ENCODE measurements at regions not wholly inside any gene's neighbourhood (a gene's known extent, or its start where the extent isn't known, plus 50 kb on each side); places are given as distances from the start of the nearest gene placed in this dataset.

- Histone ChIP-seq H3K27ac (no peak overlapping the region), H3K27me3 (no peaks in the 10 kb centered on the region), H3K36me3 (no peaks in the 10 kb centered on the region), H3K9me3 (no peaks in the 10 kb centered on the region), H3K4me3 (no peak overlapping the region), H3K4me1 (peaks cover 0 to 13% (median 0%) of the 10 kb centered on the region in 3 donors)
- 61 to 100% methylated on average over 1 to 11 of the region's 17 CpGs for WGBS, 2 donors (ENCODE audit: low coverage in 1 of 2)
- no peak for TF ChIP-seq CTCF (IDR thresholded peaks at IDR 0.05)
- TF ChIP-seq POLR2A (IDR thresholded peaks at IDR 0.05): no peak
- TF ChIP-seq EP300 (IDR thresholded peaks at IDR 0.05): no peak
- TF ChIP-seq POLR2AphosphoS5 (IDR thresholded peaks at IDR 0.05): no peak
- ATAC-seq: no peak
These were observed 287.6 kb downstream of the MYCN start for GRCh38 chr2:16227811-16228462.

- no peak for ATAC-seq
- TF ChIP-seq POLR2A (IDR thresholded peaks at IDR 0.05): no peak
- no peak for TF ChIP-seq POLR2AphosphoS5 (IDR thresholded peaks at IDR 0.05)
- TF ChIP-seq CTCF (IDR thresholded peaks at IDR 0.05): no peak
- no peak for TF ChIP-seq EP300 (IDR thresholded peaks at IDR 0.05)
- Histone ChIP-seq H3K9me3 (no peaks in the 10 kb centered on the region), H3K4me1 (peaks cover 0 to 13% (median 0%) of the 10 kb centered on the region in 3 donors), H3K36me3 (no peaks in the 10 kb centered on the region), H3K27ac (no peak overlapping the region), H3K27me3 (peaks cover 6% of the 10 kb centered on the region), H3K4me3 (no peak overlapping the region)
- 32 to 41% methylated on average over 6 to 8 of the region's 21 CpGs for WGBS, 2 donors (ENCODE audit: low coverage in 1 of 2)
These were observed 286.8 kb downstream of the MYCN start for GRCh38 chr2:16226943-16227664.

GRCh38 chr2:16226381-16226780 is 286.0 kb downstream of the MYCN start:
- Histone ChIP-seq H3K9me3 (no peaks in the 10 kb centered on the region), H3K4me1 (peaks cover 0 to 13% (median 0%) of the 10 kb centered on the region in 3 donors), H3K27me3 (peaks cover 7% of the 10 kb centered on the region), H3K27ac (no peak overlapping the region), H3K36me3 (no peaks in the 10 kb centered on the region), H3K4me3 (no peak overlapping the region)
- no peak for ATAC-seq
- 66 to 85% methylated on average over 2 to 3 of the region's 3 CpGs for WGBS, 2 donors (ENCODE audit: low coverage in 1 of 2)
- no peak for TF ChIP-seq CTCF (IDR thresholded peaks at IDR 0.05)
- TF ChIP-seq EP300 (IDR thresholded peaks at IDR 0.05): no peak
- no peak for TF ChIP-seq POLR2AphosphoS5 (IDR thresholded peaks at IDR 0.05)
- TF ChIP-seq POLR2A (IDR thresholded peaks at IDR 0.05): no peak

- Histone ChIP-seq H3K9me3 (no peaks in the 10 kb centered on the region), H3K27me3 (peaks cover 7% of the 10 kb centered on the region), H3K36me3 (no peaks in the 10 kb centered on the region), H3K4me3 (no peak overlapping the region), H3K4me1 (peaks cover 0 to 13% (median 0%) of the 10 kb centered on the region in 3 donors), H3K27ac (no peak overlapping the region)
- WGBS, 2 donors (ENCODE audit: low coverage in 1 of 2): 89 to 100% methylated on average over 1 to 4 of the region's 4 CpGs
- no peak for ATAC-seq
- TF ChIP-seq EP300 (IDR thresholded peaks at IDR 0.05) (no peak), CTCF (IDR thresholded peaks at IDR 0.05) (no peak), POLR2A (IDR thresholded peaks at IDR 0.05) (no peak), POLR2AphosphoS5 (IDR thresholded peaks at IDR 0.05) (no peak)
These were observed 285.2 kb downstream of the MYCN start for GRCh38 chr2:16225545-16225944.

- Histone ChIP-seq H3K4me3 (no peak overlapping the region), H3K36me3 (no peaks in the 10 kb centered on the region), H3K27me3 (peaks cover 7% of the 10 kb centered on the region), H3K27ac (no peak overlapping the region), H3K9me3 (no peaks in the 10 kb centered on the region), H3K4me1 (peaks cover 0 to 13% (median 0%) of the 10 kb centered on the region in 3 donors)
- ATAC-seq: no peak
- TF ChIP-seq POLR2A (IDR thresholded peaks at IDR 0.05): no peak
- no CpG with 5 or more reads among the region's 6 CpGs for WGBS, 2 donors (ENCODE audit: low coverage in 1 of 2)
These were observed 284.7 kb downstream of the MYCN start for GRCh38 chr2:16225071-16225470.

Data from gastroesophageal sphincter (tissue), 4 donors.